COLO668 (cell line): ENCODE measurements at regions not wholly inside any gene's neighbourhood (a gene's known extent, or its start where the extent isn't known, plus 50 kb on each side); places are given as distances from the start of the nearest gene placed in this dataset.
"Not testable (repeated sequence)": the region's sequence is repeated elsewhere in the genome, so short reads cannot be mapped to it uniquely, and the experiment has no call there.

Source experiments
- DNase-seq: peaks from one replicate; lab custom pipeline; 2025; ENCODE audit not compliant: unreplicated experiment; lab: John Stamatoyannopoulos, UW

DNA sequence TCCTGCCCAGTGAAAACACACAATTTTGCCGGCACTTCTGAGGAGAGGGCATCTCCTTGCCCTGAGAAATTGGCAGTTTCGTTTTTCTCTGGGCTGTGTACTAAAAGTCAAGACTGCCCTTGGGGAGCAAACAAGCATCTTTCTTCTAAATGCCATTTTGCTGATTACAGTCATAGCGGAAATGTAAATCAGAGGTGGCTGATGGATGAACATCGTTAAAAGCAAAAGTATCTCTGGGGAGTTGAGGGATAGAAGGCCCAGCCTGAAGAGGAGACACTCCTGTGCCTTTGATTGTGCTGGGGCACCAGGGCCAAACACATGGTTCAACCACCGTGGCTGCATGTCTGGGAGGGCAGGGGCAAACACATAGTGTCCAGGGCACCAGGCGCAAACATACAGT is 49.8 kb downstream of the ABCC12 start:
- DNase-seq = no peak

DNA sequence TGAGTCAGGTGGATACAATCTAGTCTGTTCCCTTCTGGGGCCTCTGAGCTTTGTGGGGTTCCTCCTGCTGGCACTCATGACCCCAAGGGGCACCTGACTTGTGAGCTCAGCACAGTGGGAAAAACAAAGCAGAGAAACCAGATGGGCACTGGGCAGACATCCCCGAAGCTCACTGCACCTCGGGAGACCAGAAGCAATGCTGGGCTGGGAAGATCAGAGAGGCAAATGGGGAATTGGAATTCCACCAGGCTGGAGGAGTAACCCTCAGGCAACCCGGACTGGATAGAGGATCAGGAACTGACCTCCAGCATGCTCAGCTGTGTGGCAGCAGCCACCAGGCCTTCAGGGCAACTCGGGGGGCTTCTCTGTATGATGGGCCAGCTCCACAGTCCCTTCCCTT is 50.3 kb downstream of the ABCC12 start:
- DNase-seq = no peak

DNA sequence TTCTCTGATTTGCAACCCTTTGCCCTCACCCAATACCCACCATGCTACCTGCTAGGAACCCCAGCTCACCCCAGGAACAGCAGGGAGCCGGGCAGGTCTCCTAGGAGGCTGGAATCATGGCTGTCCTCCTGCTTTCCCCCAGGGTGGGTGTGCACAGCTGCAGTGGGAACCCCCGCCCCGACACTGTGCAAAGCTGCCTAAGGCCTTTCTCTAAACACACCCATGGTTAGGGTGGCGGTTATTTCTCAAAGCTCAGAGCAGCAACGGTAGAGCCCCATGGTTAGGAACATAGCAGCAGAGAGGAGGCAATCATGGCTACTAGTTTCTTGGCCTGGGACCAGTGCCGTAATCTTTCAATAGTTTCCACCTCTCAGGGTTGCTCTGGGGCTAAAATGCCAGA is 52.2 kb downstream of the ABCC12 start:
- no peak for DNase-seq

DNA sequence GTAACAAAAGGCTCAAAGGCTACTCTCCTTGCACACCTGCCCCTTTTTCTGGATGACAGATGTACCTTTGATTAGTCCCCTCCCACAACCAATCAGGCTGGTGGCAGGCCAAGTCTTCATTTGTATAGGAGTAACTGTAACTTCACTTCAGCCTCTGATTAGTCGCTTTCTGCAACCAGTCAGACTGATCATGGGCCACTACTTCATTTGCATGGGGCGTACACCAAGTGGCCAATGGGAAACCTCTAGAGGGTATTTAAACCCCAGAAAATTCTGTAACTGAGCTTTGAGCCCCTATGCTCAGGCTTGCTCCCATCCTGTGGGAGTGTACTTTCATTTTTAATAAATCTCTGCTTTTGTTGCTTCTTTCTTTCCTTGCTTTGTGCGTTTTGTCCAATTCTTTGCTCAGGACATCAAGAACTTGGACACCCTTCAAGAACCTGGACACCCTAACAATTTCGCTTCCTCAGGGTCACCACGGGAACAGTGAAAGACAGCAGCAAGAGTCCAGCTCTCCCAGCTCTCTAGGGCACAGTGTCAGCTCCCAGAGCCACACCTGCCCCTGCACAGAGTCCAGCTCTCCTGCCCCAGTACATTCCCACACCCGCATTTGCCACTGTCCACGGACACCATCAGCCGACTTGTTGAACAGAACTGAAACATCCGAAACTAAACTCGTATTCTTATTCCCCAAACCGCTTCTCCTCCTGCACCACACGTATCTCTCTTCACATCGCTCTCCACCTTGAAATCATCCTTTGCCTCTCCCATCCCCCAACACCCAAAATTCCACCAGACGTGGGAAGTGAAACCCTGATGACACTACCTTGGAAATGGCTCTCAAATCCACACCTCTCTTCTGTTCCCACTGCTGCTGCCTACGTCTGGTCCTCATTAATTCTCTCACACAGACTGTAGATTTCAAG is 53.4 kb downstream of the ABCC12 start:
- DNase-seq = peak; percentile 11

DNA sequence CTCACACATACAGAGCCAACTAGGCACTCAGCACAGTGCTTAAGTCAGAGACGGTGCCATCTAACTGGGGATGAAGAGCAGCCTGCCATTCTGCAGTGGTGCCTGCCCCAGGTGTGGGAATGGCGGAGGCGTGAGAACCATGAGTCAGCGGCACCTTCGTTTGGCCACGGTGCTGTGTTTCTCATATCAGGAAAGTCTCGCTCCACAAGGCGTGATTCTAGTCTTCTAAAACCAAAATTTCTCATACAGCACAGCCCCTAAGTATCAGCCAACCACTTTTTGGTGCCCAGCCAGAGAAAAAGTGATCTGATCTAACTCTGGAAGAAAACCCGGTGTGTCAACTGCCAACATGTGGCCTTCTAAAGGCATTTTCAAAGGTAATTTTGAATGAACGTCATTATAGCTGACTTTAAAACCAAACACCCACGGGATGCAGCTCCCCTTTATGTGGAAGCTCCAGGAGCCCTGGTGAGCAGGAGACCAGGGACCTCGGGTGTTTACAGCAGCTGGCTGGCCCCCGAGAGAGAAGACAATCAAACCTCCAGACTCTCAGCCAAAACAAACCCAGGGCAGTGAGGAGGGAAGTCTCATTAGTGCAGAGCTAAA is 54.6 kb downstream of the ABCC12 start:
- DNase-seq = no peak

DNA sequence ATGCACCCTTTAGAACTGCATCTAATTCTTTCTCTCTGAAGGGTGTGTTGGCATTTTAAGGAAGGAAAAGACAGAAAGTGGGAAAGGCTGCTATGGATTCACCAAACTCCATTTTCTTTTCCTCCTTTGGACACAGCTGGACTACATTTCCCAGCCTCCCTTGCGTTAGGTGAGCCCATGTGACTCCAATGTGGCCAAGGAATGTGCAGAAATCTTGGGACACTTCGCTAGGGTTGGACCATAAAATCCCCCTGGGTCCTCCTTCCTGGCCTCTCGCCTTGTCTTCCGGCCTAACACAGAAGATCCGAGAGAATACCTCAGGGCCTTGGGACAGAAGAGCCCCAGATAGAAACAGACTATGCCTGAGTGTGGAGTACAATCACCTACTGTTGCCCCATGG is 56.3 kb downstream of the ABCC12 start:
- no peak for DNase-seq

DNA sequence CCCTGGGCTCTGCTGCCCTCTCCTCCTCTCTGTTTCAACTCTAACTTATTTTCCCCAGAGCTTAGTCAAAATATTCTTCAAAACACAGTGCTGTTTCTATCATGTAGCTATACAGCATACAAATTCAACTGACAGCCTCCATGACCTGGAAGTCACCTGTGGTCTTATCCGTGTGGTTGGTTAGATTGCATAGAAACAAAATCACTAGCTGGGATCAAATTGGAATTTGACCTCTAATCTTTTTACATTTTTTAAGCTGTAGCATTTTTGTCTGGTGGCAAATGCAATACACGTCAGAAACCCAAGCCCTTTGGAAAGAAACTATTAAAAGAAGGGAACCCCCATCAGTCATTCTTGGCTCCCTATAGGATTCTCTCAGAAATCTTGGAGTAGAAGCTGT is 57.3 kb downstream of the ABCC12 start:
- DNase-seq = no peak

DNA sequence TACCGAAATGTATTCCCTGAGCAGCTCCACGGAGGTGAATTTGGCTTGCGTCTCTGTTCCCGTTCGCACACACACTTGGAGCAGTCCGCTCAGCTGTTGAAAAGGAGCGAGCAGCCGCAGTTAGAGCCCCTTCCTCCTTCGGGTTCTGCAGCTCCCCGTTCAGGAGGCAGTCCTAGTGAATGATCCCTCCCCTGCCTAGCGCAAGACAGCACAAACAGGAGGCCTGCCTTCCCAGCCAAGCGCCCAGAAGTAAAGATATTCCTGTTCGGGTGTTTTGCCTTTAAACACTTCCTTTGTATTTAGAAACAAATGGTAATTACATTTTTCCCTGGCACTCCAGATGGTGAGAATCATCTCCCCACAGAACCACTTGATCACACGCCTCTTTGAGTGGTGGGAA is 64.7 kb downstream of the ABCC12 start:
- no peak for DNase-seq

DNA sequence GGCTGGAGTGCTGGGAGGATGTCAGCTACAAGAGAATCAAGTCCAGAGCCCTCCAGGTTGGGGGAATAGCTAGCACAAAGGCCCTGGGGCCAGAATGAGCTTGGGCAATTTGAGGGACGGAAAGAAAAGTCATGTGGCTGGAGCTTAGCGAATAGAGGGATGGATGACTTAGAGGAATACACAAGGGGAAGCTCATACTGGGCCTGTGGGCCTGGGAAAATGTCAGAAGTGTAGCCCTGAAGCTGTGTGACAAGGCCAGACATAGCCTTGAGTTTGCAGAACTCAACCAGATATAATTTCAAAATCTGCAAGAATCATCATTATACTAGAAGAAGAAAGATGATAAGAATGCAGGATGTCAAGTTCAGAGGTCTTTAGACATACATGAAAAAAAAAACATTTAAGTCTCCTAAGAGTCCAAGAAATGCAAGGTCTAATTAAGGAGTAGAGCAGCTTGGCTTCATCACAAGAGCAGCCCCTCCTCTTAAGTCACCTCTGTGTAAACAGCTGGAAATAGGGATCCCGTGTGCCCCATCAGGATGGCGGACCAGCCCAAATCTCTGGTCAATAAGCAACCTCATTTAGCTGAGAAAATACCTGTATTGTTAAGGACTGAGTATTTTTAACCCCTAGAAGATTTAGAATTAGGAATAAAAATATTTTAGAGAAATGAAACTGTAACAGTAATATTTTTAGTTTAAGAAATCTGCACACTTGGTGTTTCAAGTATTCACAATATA is 66.6 kb downstream of the ABCC12 start:
- DNase-seq = no peak

DNA sequence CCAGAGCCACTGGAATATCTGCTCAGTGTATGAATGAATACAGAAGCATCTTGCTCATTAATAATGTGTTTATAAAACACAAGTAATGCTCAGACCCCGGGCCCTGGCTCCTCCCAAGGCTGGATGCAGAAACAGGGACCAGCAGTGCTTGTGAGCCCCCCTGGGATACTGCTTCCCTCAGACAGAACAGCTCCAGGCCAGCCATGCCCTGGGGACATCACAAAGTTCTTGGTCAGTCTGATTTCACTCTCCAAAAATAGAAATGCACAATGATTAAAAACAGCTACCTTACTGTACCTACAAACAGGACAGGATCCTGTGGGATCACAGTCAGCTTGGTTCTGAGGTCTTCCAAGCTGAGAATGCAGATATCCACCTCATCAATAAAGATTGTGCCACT is 68.2 kb downstream of the ABCC12 start:
- DNase-seq = no peak

DNA sequence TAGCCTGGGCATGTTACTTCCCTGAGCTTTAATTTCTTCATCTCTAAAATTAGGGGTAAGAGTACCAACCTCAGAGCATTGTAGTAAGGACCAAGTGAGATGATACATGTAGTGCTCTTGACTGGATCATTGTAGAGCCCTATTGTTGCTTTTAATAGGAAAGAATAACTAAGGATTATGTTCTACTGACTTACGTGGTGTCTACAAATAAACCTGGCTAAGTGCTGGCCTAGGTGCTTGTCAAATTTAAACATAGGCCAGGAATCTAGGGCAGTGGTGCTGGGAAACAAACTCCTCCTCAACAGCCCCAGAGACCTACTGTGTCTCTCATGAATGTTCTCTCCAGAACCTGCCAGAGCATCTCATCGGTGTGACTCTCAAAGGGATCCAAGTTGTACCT is 69.4 kb downstream of the ABCC12 start:
- DNase-seq = no peak

DNA sequence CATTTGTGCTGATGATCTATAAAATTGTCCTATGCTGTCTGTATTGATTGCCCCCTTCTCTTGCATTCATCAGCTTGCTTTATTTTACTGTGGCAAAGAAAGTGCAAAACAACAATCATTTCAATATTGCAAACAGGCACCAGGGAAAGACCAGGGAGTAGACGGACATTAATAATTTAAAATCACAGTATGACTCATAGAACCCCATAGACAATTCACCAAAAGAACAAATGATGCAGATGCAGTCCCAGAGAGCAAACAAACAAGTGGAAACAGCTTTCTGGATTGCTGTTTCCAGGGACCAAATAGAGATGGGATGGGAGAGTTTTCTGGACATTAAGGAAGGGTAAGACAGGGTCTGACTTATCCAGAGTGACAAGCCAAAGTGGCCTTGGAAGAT is 70.1 kb downstream of the ABCC12 start:
- no peak for DNase-seq

DNA sequence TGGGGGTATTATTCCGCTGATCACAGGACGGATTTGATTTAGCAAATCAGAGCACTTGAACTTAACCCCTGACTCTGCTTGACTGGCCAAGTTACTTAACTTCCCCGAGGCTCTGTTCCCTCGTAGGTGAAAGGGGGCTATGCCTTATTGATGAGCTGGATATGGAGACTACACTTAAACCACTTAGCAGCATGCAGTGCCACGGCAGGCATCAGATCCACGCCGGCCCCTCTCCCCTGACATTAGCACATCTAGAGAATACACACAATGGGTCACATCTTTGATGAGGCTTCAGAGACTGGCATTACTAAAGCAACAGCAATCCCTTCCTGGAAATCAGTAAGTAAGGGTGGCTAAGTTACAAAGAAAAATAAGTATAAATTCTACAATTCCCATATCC is 71.0 kb downstream of the ABCC12 start:
- DNase-seq = no peak

DNA sequence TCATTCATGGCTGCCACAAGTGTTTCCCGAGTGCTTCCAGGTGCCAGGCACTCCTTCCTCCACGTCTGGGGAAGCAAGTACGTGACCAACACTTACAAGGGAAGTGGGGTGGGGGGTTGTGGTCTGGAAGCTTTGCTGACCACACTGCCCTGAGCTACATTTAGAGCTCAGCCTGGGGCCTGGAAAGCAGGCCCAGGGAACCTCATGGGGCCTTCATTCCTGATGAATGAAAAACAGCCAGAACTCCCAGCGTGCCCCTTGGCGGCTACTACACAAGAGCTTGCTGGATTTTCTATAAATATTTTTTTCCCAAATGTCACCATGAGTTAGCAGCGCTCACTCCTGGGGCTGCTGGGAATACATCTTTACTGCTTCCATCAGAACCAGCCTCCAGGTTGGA is 73.3 kb downstream of the ABCC12 start:
- DNase-seq = no peak

DNA sequence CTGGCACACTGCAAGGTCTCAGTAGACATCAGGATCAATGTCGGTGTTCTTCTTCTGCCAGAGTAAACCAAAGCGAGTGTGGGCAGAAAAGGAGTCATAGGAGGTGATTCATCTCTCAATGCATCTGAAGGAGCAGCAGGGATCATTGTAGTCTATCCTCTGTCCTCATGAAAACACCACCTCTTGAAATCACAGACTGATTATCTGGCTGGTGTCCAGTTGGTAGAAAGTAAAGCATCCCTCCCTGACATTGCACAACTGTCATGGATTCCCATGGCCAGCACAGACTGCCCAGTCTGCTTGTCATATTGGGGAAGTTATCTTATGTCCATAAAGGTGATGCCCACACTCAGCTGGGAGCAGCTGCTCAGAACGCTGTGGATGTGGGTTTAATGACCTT is 74.1 kb downstream of the ABCC12 start:
- no peak for DNase-seq

DNA sequence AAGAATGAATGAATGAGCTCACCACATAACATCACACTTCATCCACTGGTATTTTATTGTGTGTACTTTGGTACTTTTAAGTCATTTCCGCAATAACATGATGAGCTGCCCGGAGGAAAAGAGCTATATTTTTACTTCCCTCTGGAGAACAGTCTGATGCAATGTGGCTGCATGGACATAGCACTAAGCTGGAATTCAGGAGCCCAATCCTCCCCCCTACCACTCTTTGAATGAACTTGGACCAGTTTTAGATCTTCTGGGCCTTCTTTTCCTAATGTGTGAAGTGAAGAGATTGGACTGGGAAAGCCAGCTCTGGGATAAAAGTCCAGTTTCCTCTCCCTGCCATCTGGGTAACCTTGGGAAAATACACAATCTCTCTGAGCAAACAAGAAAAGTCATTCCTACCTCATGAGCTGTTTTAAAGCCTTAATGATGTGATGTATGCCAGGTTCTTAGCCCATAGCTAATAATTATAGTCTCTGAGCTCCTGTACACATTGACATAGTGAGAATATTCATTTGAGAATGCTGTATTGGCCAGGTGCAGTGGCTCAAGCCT is 79.3 kb downstream of the ABCC12 start:
- DNase-seq = no peak

DNA sequence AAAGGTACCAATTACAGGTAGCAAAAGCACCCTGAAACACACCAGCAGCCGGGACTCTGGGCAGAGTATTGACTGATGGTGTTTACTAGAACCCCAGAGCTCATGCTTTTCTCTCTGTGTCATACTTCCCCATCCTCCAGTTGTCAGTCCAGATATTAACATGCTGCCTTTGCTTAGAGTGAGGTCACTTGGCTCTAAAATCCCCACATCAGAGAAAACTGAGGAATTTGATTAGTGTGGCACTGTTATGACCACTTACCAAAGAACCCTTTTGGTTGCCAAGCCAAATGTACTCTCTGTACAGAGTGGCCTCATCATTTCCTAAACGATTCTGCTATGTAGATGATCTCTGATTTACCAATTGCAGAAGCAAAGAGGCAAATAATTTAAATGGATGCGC is 80.4 kb downstream of the ABCC12 start:
- DNase-seq = no peak

DNA sequence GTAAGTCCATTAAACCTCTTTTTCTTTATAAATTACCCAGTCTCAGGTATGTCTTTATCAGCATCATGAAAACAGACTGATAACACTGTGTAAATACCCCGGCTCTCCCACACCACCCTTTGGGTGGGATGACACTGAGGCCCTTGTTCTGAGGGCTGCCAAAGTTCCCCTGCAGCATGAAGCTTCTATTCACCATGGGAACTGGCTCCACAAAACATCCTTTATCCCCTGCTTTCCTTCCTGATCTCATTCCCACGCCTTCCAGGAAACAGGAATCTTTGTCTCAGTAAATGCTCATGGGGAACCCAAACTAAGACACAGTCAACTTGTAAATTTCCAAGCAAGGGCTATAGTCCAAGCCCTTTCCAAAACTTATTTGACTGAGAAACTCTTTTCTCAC is 88.4 kb downstream of the ABCC12 start:
- DNase-seq = no peak

DNA sequence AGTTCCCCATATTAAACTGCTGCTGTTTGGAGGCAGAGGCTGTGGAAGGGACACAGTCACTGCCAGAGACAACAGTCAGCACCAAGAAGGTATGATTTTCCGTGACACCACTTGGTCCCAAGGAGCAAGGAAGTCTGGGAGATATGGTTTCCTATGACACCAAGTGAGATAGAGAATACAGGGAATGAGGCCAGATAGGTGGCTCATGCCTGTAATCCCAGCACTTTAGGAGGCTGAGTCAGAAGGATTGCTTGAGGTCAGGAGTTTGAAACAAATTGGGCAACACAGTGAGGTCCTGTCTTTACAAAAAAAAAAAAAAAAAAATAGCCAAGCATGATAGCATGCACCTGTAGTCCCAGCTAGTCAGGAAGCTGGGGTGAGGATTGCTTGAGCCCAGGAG is 90.8 kb downstream of the ABCC12 start:
- DNase-seq = no peak

DNA sequence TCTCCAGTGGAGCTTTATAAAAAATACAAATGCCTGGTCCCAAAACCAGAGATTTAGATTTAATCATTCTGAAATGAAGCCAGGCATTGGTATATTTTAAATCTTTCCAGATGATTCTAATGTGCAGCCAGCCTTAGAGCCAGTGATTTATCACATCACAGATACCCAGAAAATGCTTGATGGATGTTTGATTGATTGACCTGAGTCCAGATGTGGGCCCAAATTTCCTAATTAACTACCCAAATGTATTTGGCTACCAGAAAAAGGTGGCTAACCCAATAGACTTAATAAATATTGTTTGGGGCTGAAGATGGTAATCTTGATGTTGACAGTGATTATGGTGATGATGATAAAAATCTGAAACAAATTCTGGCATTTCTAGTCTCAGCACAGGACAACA is 93.1 kb downstream of the ABCC12 start:
- no peak for DNase-seq

DNA sequence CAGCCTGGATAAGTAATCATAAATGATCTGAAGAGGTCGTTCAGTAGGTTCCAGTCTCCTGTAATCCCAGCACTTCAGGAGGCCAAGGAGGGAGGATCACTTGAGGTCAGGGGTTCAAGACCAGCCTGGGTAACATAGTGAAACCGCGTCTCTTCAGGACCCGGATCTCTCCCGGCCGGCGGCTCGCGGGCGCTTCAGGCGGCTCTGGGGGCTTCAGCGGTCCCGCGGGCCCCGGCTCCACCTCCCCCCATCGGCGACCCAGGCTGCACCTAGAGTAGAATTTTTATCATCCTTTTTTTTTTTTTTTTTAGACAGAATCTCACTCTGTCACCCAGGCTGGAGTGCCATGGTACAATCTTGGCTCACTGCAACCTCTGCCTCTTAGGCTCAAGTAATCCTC is 95.9 kb downstream of the ABCC12 start:
- no peak for DNase-seq

DNA sequence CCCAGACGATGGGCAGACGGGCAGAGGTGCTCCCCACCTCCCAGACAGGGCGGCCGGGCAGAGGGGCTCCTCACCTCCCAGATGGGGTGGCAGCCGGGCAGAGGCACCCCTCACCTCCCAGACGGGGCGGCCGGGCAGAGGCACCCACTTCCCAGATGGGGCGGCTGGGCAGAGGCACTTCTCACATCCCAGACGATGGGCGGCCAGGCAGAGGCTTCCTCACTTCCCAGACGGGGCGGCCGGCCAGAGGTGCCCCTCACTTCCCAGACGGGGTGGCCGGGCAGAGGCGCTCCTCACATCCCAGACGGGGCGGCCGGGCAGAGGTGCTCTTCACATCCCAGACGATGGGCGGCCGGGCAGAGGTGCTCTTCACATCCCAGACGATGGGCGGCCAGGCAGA is 96.6 kb downstream of the ABCC12 start:
- not testable (repeated sequence) for DNase-seq
